IMR-90 (cell line): ENCODE measurements at regions not wholly inside any gene's neighbourhood (a gene's known extent, or its start where the extent isn't known, plus 50 kb on each side); places are given as distances from the start of the nearest gene placed in this dataset.

ENCODE experiments used
- ATAC-seq: fragments of 200-7000 bp; cut with Tn5 transposase; 2 replicates; pipeline ENCODE4 v1.9.1; 2020; ENCODE audit warnings: low read depth, mild to moderate bottlenecking, moderate library complexity
- BruUV-seq: library from RNA; stranded (reverse); fragments of 400-500 nt; replicated peaks from 2 replicates; lab custom pipeline; 2021; lab: Mats Ljungman, UMichigan
- CTCF ChIA-PET: fragments of 300-600 bp; formaldehyde crosslinking; extraction: SDS; loops from one replicate; lab custom pipeline; 2021; ENCODE audit warnings: antibody characterized with exemption; lab: Yijun Ruan, JAX
- POLR2A ChIA-PET: fragments of 300-600 bp; sonication (Branson Sonifier 250); formaldehyde crosslinking; loops from one replicate; lab custom pipeline; 2022; ENCODE audit warnings: antibody characterized with exemption; ENCODE audit not compliant: unreplicated experiment; lab: Charles Lee
- DNase-seq: peaks from one replicate; pipeline ENCODE4 v3.0.0; 2013
- H2AFZ ChIP-seq: replicated peaks from 2 replicates; pipeline ENCODE3; 2013; ENCODE audit warnings: low read length, mild to moderate bottlenecking; ENCODE audit not compliant: poor library complexity
- H2AK5ac ChIP-seq: 2 replicates; pipeline ENCODE4 v1.6.1; 2013; ENCODE audit warnings: low read depth, low read length, inconsistent platforms
- H2AK9ac ChIP-seq: replicated peaks from 2 replicates; pipeline ENCODE3; 2013; ENCODE audit warnings: mild to moderate bottlenecking, low read depth, low read length, moderate library complexity; ENCODE audit not compliant: poor library complexity
- H2BK120ac ChIP-seq: 2 replicates; pipeline ENCODE4 v1.6.1; 2013; ENCODE audit warnings: low read depth, low read length, inconsistent platforms
- H2BK15ac ChIP-seq: 3 replicates; pipeline ENCODE4 v1.6.1; 2013; ENCODE audit warnings: low read depth, low read length, inconsistent platforms
- H2BK20ac ChIP-seq: 2 replicates; pipeline ENCODE4 v1.6.1; 2013; ENCODE audit warnings: low read depth, mild to moderate bottlenecking, inconsistent platforms, low read length, moderate library complexity
- H2BK5ac ChIP-seq: 2 replicates; pipeline ENCODE4 v1.6.1; 2013; ENCODE audit warnings: mild to moderate bottlenecking, low read depth, low read length, inconsistent platforms; ENCODE audit not compliant: poor library complexity, severe bottlenecking
- H3K14ac ChIP-seq: replicated peaks from 2 replicates; pipeline ENCODE4 v1.6.1; 2013; ENCODE audit warnings: low read depth, low read length, inconsistent platforms
- H3K18ac ChIP-seq: 2 replicates; pipeline ENCODE4 v1.6.1; 2013; ENCODE audit warnings: low read depth, low read length, control low read depth
- H3K23ac ChIP-seq: 2 replicates; pipeline ENCODE4 v1.6.1; 2013; ENCODE audit warnings: low read depth, low read length, inconsistent platforms
- H3K27ac ChIP-seq: 2 replicates; pipeline ENCODE4 v1.5.1; 2013; ENCODE audit warnings: mild to moderate bottlenecking, control low read depth, low read length; ENCODE audit not compliant: insufficient read depth
- H3K27me3 ChIP-seq: 2 replicates; pipeline ENCODE4 v1.6.1; 2013; ENCODE audit warnings: low read length; ENCODE audit not compliant: control insufficient read depth, insufficient read depth
- H3K36me3 ChIP-seq: 2 replicates; pipeline ENCODE4 v1.6.1; 2013; ENCODE audit warnings: low read length, mixed read lengths; ENCODE audit not compliant: control insufficient read depth, insufficient read depth
- H3K4ac ChIP-seq: 2 replicates; pipeline ENCODE4 v1.6.1; 2013; ENCODE audit warnings: low read depth, low read length, inconsistent platforms
- H3K4me1 ChIP-seq: 2 replicates; pipeline ENCODE4 v1.6.1; 2013; ENCODE audit warnings: low read length, mixed read lengths; ENCODE audit not compliant: control insufficient read depth, insufficient read depth
- H3K4me2 ChIP-seq: 2 replicates; pipeline ENCODE4 v1.6.1; 2013; ENCODE audit warnings: low read depth, mild to moderate bottlenecking, control low read depth, low read length, moderate library complexity
- H3K4me3 ChIP-seq: 2 replicates; pipeline ENCODE4 v1.5.1; 2013; ENCODE audit warnings: low read depth, mild to moderate bottlenecking, control low read depth, low read length, moderate library complexity; ENCODE audit not compliant: insufficient read depth
- H3K56ac ChIP-seq: 2 replicates; pipeline ENCODE4 v1.6.1; 2013; ENCODE audit warnings: low read length, inconsistent platforms; ENCODE audit not compliant: insufficient read depth; ENCODE audit errors: extremely low read depth
- H3K79me1 ChIP-seq, 2 experiments: 2 replicates each; pipeline ENCODE4 v1.6.1; 2013; ENCODE audit warnings: low read length in 2 of 2, inconsistent platforms in 1 of 2, low read depth in 1 of 2
- H3K9ac ChIP-seq: 2 replicates; pipeline ENCODE4 v1.6.1; 2013; ENCODE audit warnings: low read depth, low read length, control low read depth
- H3K9me1 ChIP-seq: 2 replicates; pipeline ENCODE4 v1.6.1; 2013; ENCODE audit warnings: low read length, inconsistent platforms; ENCODE audit not compliant: insufficient read depth
- H3K9me3 ChIP-seq: 2 replicates; pipeline ENCODE4 v1.6.1; 2013; ENCODE audit warnings: low read length; ENCODE audit not compliant: control insufficient read depth, insufficient read depth
- H4K20me1 ChIP-seq: 2 replicates; pipeline ENCODE4 v1.6.1; 2013; ENCODE audit warnings: low read length, inconsistent platforms; ENCODE audit not compliant: insufficient read depth
- H4K5ac ChIP-seq: 2 replicates; pipeline ENCODE4 v1.6.1; 2013; ENCODE audit warnings: mild to moderate bottlenecking, low read depth, low read length, control low read depth
- H4K8ac ChIP-seq, 2 experiments: 2 replicates each; pipeline ENCODE4 v1.6.1; 2013; ENCODE audit warnings: low read depth in 2 of 2, low read length in 2 of 2, control low read depth in 1 of 2, inconsistent platforms in 1 of 2
- H4K91ac ChIP-seq: 2 replicates; pipeline ENCODE4 v1.6.1; 2013; ENCODE audit warnings: low read depth, low read length, inconsistent platforms; ENCODE audit not compliant: insufficient read depth
- BHLHE40 ChIP-seq: fragments of 150-350 bp; IDR thresholded peaks from 2 replicates; pipeline ENCODE4 v1.6.1; 2016; ENCODE audit warnings: mild to moderate bottlenecking, low read depth, low read length
- CEBPB ChIP-seq: IDR thresholded peaks from 2 replicates; pipeline ENCODE4 v1.6.1; 2012; ENCODE audit warnings: low read depth, low read length, improper control_type of control experiment
- CHD1 ChIP-seq: IDR thresholded peaks from 2 replicates; pipeline ENCODE4 v1.6.1; 2012; ENCODE audit warnings: low read depth, low read length, improper control_type of control experiment
- FOS ChIP-seq: fragments of 150-350 bp; IDR thresholded peaks from 2 replicates; pipeline ENCODE4 v1.6.1; 2016; ENCODE audit warnings: low read depth, low read length
- MAFK ChIP-seq: IDR thresholded peaks from 2 replicates; pipeline ENCODE4 v1.6.1; 2012; ENCODE audit warnings: low read depth, low read length, improper control_type of control experiment
- MAZ ChIP-seq: IDR thresholded peaks from 2 replicates; pipeline ENCODE4 v1.6.1; 2012; ENCODE audit warnings: low read depth, mild to moderate bottlenecking, low read length, improper control_type of control experiment, moderate library complexity, borderline replicate concordance
- NFE2L2 ChIP-seq: fragments of 150-350 bp; IDR thresholded peaks from 2 replicates; pipeline ENCODE4 v1.6.1; 2016; ENCODE audit warnings: low read depth, mild to moderate bottlenecking, low read length
- POLR2A ChIP-seq: IDR thresholded peaks from 2 replicates; pipeline ENCODE4 v1.6.1; 2012; ENCODE audit warnings: mild to moderate bottlenecking, low read depth, low read length
- RAD21 ChIP-seq: IDR thresholded peaks from 2 replicates; pipeline ENCODE4 v1.6.1; 2012; ENCODE audit warnings: low read length, improper control_type of control experiment
- RCOR1 ChIP-seq: IDR thresholded peaks from 2 replicates; pipeline ENCODE4 v1.6.1; 2012; ENCODE audit warnings: mild to moderate bottlenecking, low read length, improper control_type of control experiment; ENCODE audit not compliant: insufficient replicate concordance
- RFX5 ChIP-seq: IDR thresholded peaks from 2 replicates; pipeline ENCODE4 v1.8.0; 2012; ENCODE audit warnings: low read depth, mild to moderate bottlenecking, low read length, moderate library complexity
- SMC3 ChIP-seq: fragments of 150-350 bp; IDR thresholded peaks from 2 replicates; pipeline ENCODE4 v1.6.1; 2016; ENCODE audit warnings: low read depth, mild to moderate bottlenecking, antibody characterized with exemption, low read length, moderate library complexity
- WGBS, 2 experiments: methylation state at CpG; one replicate each; pipeline versions ENCODE4 v1.1.5 to v1.1.7; 2013; ENCODE audit warnings: missing lambda C conversion rate in 2 of 2; ENCODE audit not compliant: insufficient read length in 1 of 2; ENCODE audit errors: extremely low coverage in 2 of 2; 5-methylcytosine and 5-hydroxymethylcytosine counted together
- dilution Hi-C: fragments of 300-500 bp; cut with HindIII; formaldehyde crosslinking; loops from one replicate; pipeline ENCODE4 v1.14.3; 2018; ENCODE audit warnings: low sequenced_read_pairs; ENCODE audit not compliant: unreplicated experiment
- in situ Hi-C: fragments of 300-500 bp; cut with MboI; formaldehyde crosslinking; loops from 3 replicates; pipeline ENCODE4 v1.14.3; 2019; ENCODE audit warnings: low sequenced_read_pairs, inconsistent platforms, mixed read lengths
- intact Hi-C: fragments of 100-400 bp; cut with micrococcal nuclease; formaldehyde crosslinking; loops from 2 replicates; pipeline ENCODE4 v1.10.0; 2022
- TF ChIP-seq, protein P1 (sequence below): fragments of 150-350 bp; IDR thresholded peaks from 2 replicates; pipeline ENCODE4 v1.6.1; 2017; ENCODE audit warnings: mild to moderate bottlenecking, antibody characterized with exemption, low read length, low read depth
- TF ChIP-seq, protein P2 (sequence below): fragments of 150-350 bp; IDR thresholded peaks from 2 replicates; pipeline ENCODE4 v1.6.1; 2016; ENCODE audit warnings: low read depth, mild to moderate bottlenecking, low read length, moderate library complexity, borderline replicate concordance

DNA sequence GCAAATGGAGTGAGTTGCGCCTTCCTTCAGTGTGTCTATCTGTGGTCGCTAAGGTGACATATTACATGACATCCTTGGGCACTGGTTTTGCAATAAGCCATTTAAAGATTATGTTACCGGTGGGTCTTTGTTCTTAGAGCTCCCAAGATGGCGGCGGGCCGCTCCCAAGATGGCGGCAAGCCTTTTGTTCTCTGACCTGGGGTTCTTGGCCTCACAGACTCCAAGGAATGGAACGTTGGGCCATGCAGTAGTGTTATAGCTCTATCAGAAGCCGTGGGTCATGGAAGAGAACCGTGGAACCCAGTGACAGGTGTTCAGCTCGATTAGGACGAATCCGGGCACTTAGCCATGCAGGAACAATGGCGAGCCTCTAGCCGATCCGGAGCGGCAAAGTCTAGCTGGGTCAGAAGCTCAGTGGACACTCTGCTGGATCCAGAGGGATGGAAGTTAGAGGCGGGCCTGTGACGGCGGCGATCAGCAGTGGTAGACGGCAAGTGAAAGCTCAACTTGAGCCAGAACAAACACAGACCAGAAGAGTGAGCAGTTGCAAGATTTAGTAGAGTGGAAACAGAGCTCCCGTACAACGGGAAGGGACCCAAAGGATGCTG lies 188.6 kb downstream of the TEX29 start:
- peaks cover 50% of the 10 kb centered on the region for H3K9me3 ChIP-seq
- no peak overlapping the region for H2BK20ac ChIP-seq
- H2AK9ac ChIP-seq = no peak overlapping the region
- POLR2A ChIA-PET = no interaction called here
- no peaks in the 10 kb centered on the region for H3K36me3 ChIP-seq
- H3K79me1 ChIP-seq = no peaks in the 10 kb centered on the region
- ATAC-seq = no peak
- dilution Hi-C loops = no loop called here
- WGBS, 2 experiments = 58% methylated on average over 3 of the region's 24 CpGs; no CpG with 5 or more reads in 1 of the 2 experiments
- no peak overlapping the region for H4K5ac ChIP-seq
- no peaks in the 10 kb centered on the region for H3K4me1 ChIP-seq
- H3K27ac ChIP-seq = no peak overlapping the region
- no peak overlapping the region for H2BK5ac ChIP-seq
- no peak overlapping the region for H4K8ac ChIP-seq
- no peak for TF ChIP-seq FOS
- TF ChIP-seq MAZ = no peak
- no peak for TF ChIP-seq SMC3
- TF ChIP-seq RAD21 = no peak
- TF ChIP-seq POLR2A = no peak
- TF ChIP-seq, protein P1, sequence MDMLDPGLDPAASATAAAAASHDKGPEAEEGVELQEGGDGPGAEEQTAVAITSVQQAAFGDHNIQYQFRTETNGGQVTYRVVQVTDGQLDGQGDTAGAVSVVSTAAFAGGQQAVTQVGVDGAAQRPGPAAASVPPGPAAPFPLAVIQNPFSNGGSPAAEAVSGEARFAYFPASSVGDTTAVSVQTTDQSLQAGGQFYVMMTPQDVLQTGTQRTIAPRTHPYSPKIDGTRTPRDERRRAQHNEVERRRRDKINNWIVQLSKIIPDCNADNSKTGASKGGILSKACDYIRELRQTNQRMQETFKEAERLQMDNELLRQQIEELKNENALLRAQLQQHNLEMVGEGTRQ = no peak
- no peak for TF ChIP-seq RFX5
- TF ChIP-seq NFE2L2 = no peak
- TF ChIP-seq BHLHE40 = no peak
- no peak for TF ChIP-seq RCOR1
- TF ChIP-seq MAFK = no peak
- TF ChIP-seq, protein P2, sequence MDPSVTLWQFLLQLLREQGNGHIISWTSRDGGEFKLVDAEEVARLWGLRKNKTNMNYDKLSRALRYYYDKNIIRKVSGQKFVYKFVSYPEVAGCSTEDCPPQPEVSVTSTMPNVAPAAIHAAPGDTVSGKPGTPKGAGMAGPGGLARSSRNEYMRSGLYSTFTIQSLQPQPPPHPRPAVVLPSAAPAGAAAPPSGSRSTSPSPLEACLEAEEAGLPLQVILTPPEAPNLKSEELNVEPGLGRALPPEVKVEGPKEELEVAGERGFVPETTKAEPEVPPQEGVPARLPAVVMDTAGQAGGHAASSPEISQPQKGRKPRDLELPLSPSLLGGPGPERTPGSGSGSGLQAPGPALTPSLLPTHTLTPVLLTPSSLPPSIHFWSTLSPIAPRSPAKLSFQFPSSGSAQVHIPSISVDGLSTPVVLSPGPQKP = no peak
- TF ChIP-seq CHD1 = no peak
- TF ChIP-seq CEBPB = no peak
- H2AK5ac ChIP-seq = no peak overlapping the region
- H3K9ac ChIP-seq = no peak overlapping the region
- H2AFZ ChIP-seq = no peak overlapping the region
- BruUV-seq = no TSS peak
- DNase-seq = no peak
- intact Hi-C loops = no loop called here
- H3K56ac ChIP-seq = no peak overlapping the region
- CTCF ChIA-PET = no interaction called here
- no peak overlapping the region for H3K4ac ChIP-seq
- H3K4me2 ChIP-seq = no peak overlapping the region
- no peak overlapping the region for H2BK15ac ChIP-seq
- H4K20me1 ChIP-seq = no peaks in the 10 kb centered on the region
- H3K18ac ChIP-seq = no peak overlapping the region
- in situ Hi-C loops = no loop called here
- H3K4me3 ChIP-seq = no peak overlapping the region
- no peaks in the 10 kb centered on the region for H3K9me1 ChIP-seq
- H4K91ac ChIP-seq = no peak overlapping the region
- H3K14ac ChIP-seq = no peak overlapping the region
- H3K23ac ChIP-seq = no peak overlapping the region
- no peaks in the 10 kb centered on the region for H3K27me3 ChIP-seq
- no peak overlapping the region for H2BK120ac ChIP-seq
